GM23338 (cell line): ENCODE measurements at regions not wholly inside any gene's neighbourhood (a gene's known extent, or its start where the extent isn't known, plus 50 kb on each side); places are given as distances from the start of the nearest gene placed in this dataset.

Source experiments
- ATAC-seq: fragments of 200-7000 bp; cut with Tn5 transposase; 3 replicates; pipeline ENCODE4 v1.9.1; 2020
- DNase-seq: peaks from one replicate; pipeline ENCODE4 v3.0.0-alpha.2; 2015; ENCODE audit warnings: low spot score
- H2AFZ ChIP-seq: fragments of 200-600 bp; sonication (generic); 2 replicates; pipeline ENCODE4 v1.8.0; 2016; ENCODE audit warnings: antibody characterized with exemption, mild to moderate bottlenecking, moderate library complexity
- H3F3A ChIP-seq: fragments of 200-600 bp; sonication (generic); replicated peaks from 2 replicates; pipeline ENCODE4 v1.8.0; 2017; ENCODE audit warnings: antibody characterized with exemption, mixed run types, low read depth
- H3K27ac ChIP-seq: fragments of 200-600 bp; sonication (generic); 2 replicates; pipeline ENCODE4 v1.6.1; 2016; ENCODE audit warnings: low read depth
- H3K27me3 ChIP-seq: fragments of 200-600 bp; sonication (generic); 2 replicates; pipeline ENCODE4 v1.8.0; 2016; ENCODE audit warnings: mild to moderate bottlenecking, mixed run types, moderate library complexity; ENCODE audit not compliant: insufficient read depth
- H3K36me3 ChIP-seq: fragments of 200-600 bp; sonication (generic); 2 replicates; pipeline ENCODE4 v1.8.0; 2016; ENCODE audit warnings: mild to moderate bottlenecking; ENCODE audit not compliant: insufficient read depth
- H3K4me1 ChIP-seq: fragments of 200-600 bp; sonication (generic); 2 replicates; pipeline ENCODE4 v1.8.0; 2016; ENCODE audit warnings: mild to moderate bottlenecking, moderate library complexity; ENCODE audit not compliant: insufficient read depth
- H3K4me2 ChIP-seq: fragments of 200-600 bp; sonication (generic); 2 replicates; pipeline ENCODE4 v1.7.1; 2017; ENCODE audit warnings: mixed run types
- H3K4me3 ChIP-seq: fragments of 200-600 bp; sonication (generic); 2 replicates; pipeline ENCODE4 v1.6.1; 2016; ENCODE audit warnings: mixed run types
- H3K79me2 ChIP-seq: fragments of 200-600 bp; sonication (generic); replicated peaks from 2 replicates; pipeline ENCODE4 v1.8.0; 2017; ENCODE audit warnings: mild to moderate bottlenecking; ENCODE audit not compliant: insufficient read depth
- H3K9me2 ChIP-seq: fragments of 200-600 bp; sonication (generic); 2 replicates; pipeline ENCODE4 v1.8.0; 2017; ENCODE audit not compliant: insufficient read depth
- H4K20me1 ChIP-seq: fragments of 200-600 bp; sonication (generic); replicated peaks from 2 replicates; pipeline ENCODE4 v1.8.0; 2017; ENCODE audit warnings: mild to moderate bottlenecking; ENCODE audit not compliant: insufficient read depth
- H3K27ac Mint-ChIP-seq: 2 replicates; pipeline ENCODE4 v1.8.0; 2020; ENCODE audit warnings: inconsistent platforms, mild to moderate bottlenecking, moderate library complexity, mixed read lengths
- H3K27me3 Mint-ChIP-seq: 3 replicates; pipeline ENCODE4 v1.8.0; 2022; ENCODE audit warnings: low read depth, mild to moderate bottlenecking, moderate library complexity, mixed read lengths, inconsistent platforms; ENCODE audit not compliant: insufficient read depth, poor library complexity
- H3K36me3 Mint-ChIP-seq: 3 replicates; pipeline ENCODE4 v1.8.0; 2021; ENCODE audit warnings: low read depth, mild to moderate bottlenecking, inconsistent platforms, moderate library complexity, mixed read lengths
- H3K4me1 Mint-ChIP-seq: 3 replicates; pipeline ENCODE4 v1.8.0; 2020; ENCODE audit warnings: mild to moderate bottlenecking, inconsistent platforms, mixed read lengths
- H3K4me3 Mint-ChIP-seq: 3 replicates; pipeline ENCODE4 v1.8.0; 2021; ENCODE audit warnings: moderate library complexity, mild to moderate bottlenecking, inconsistent platforms, mixed read lengths
- H3K9me3 Mint-ChIP-seq: 3 replicates; pipeline ENCODE4 v1.8.0; 2020; ENCODE audit warnings: moderate library complexity, mild to moderate bottlenecking, inconsistent platforms, mixed read lengths
- CREB1 ChIP-seq: fragments of 250-450 bp; sonication (Bioruptor Pico); IDR thresholded peaks from 2 replicates; pipeline ENCODE4 v1.5.0; 2020; ENCODE audit warnings: low read depth, mild to moderate bottlenecking, moderate library complexity
- EZH2 ChIP-seq: fragments of 200-600 bp; sonication (generic); IDR thresholded peaks from one replicate; pipeline ENCODE4 v1.8.0; 2017; ENCODE audit warnings: antibody characterized with exemption, mild to moderate bottlenecking, low read depth; ENCODE audit not compliant: unreplicated experiment
- EZH2phosphoT487 ChIP-seq: fragments of 200-600 bp; sonication (generic); IDR thresholded peaks from one replicate; pipeline ENCODE4 v1.8.1; 2018; ENCODE audit warnings: antibody characterized with exemption; ENCODE audit not compliant: unreplicated experiment
- JUNB ChIP-seq: IDR thresholded peaks from one replicate; pipeline ENCODE4 v1.6.1; 2016; ENCODE audit warnings: antibody characterized with exemption; ENCODE audit not compliant: unreplicated experiment
- NANOG ChIP-seq: IDR thresholded peaks from 2 replicates; pipeline ENCODE4 v1.6.1; 2016; ENCODE audit warnings: antibody characterized with exemption, borderline replicate concordance
- STAT1 ChIP-seq: IDR thresholded peaks from one replicate; pipeline ENCODE4 v1.6.1; 2016; ENCODE audit warnings: antibody characterized with exemption; ENCODE audit not compliant: unreplicated experiment
- ZNF114 ChIP-seq: fragments of 250-450 bp; sonication (Bioruptor Pico); IDR thresholded peaks from 2 replicates; pipeline ENCODE4 v1.5.0; 2020; ENCODE audit warnings: mild to moderate bottlenecking, moderate library complexity
- ZNF462 ChIP-seq: fragments of 250-450 bp; sonication (Bioruptor Pico); IDR thresholded peaks from 2 replicates; pipeline ENCODE4 v1.5.0; 2020; ENCODE audit warnings: mild to moderate bottlenecking, moderate library complexity
- TF ChIP-seq, protein P1 (sequence below): IDR thresholded peaks from 2 replicates; pipeline ENCODE4 v1.6.1; 2016; ENCODE audit warnings: antibody characterized with exemption
- TF ChIP-seq, protein P2 (sequence below), 2 experiments: fragments of 200-600 bp in 1 of 2; sonication (generic) in 1 of 2; conservative IDR thresholded peaks; 2 replicates each; pipeline versions ENCODE4 v1.5.1 to v1.6.1; 2016 to 2017; ENCODE audit warnings: antibody characterized with exemption in 2 of 2, low read depth in 2 of 2, mild to moderate bottlenecking in 2 of 2, moderate library complexity in 1 of 2
- TF ChIP-seq, protein P3 (sequence below): IDR thresholded peaks from one replicate; pipeline ENCODE4 v1.6.1; 2018; ENCODE audit warnings: antibody characterized with exemption; ENCODE audit not compliant: unreplicated experiment

DNA sequence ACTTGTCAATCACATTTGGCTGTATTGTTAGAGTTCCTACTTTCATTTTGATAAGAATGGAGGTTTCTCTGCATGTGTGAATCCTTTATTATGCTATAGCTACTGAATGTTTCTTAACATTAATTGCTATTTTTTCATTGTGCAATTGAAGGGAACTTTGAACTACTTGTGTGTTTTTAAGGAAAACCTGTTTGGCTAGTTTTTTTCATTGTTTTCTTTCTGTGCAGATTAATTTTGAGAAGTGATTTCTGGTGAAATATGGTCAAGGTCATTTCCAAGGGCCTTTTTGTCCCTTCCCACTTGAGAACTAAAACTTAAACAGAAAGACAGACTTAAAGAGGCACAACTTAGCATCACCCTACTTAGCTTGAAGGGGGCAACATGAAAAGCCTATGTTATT is 1309.2 kb upstream of the WWC1 start:
- Histone ChIP-seq H3K9me2 (no peaks in the 10 kb centered on the region), H4K20me1 (no peaks in the 10 kb centered on the region), H3K27me3 (peaks cover 11% of the 10 kb centered on the region), H2AFZ (no peak overlapping the region), H3K4me2 (peak overlapping the region; percentile 8), H3K4me3 (no peak overlapping the region), H3K79me2 (no peaks in the 10 kb centered on the region), H3K4me1 (peaks cover 44% of the 10 kb centered on the region), H3K27ac (no peak overlapping the region), H3K36me3 (no peaks in the 10 kb centered on the region), H3F3A (no peaks in the 10 kb centered on the region)
- H3K9me3 Mint-ChIP-seq, result no peaks in the 10 kb centered on the region
- peaks cover 10% of the 10 kb centered on the region for H3K27me3 Mint-ChIP-seq
- no peaks in the 10 kb centered on the region; the same call in 2 of the 3 replicates for H3K36me3 Mint-ChIP-seq
- peaks cover 41% of the 10 kb centered on the region for H3K4me1 Mint-ChIP-seq
- TF ChIP-seq JUNB (no peak), ZNF114 (CRISPR knock-in tag) (no peak), STAT1 (no peak), CREB1 (CRISPR knock-in tag) (no peak), ZNF462 (CRISPR knock-in tag) (no peak), NANOG (no peak), EZH2phosphoT487 (no peak), EZH2 (no peak)
- TF ChIP-seq, protein P1, sequence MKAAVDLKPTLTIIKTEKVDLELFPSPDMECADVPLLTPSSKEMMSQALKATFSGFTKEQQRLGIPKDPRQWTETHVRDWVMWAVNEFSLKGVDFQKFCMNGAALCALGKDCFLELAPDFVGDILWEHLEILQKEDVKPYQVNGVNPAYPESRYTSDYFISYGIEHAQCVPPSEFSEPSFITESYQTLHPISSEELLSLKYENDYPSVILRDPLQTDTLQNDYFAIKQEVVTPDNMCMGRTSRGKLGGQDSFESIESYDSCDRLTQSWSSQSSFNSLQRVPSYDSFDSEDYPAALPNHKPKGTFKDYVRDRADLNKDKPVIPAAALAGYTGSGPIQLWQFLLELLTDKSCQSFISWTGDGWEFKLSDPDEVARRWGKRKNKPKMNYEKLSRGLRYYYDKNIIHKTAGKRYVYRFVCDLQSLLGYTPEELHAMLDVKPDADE, result no peak
- TF ChIP-seq, protein P2, sequence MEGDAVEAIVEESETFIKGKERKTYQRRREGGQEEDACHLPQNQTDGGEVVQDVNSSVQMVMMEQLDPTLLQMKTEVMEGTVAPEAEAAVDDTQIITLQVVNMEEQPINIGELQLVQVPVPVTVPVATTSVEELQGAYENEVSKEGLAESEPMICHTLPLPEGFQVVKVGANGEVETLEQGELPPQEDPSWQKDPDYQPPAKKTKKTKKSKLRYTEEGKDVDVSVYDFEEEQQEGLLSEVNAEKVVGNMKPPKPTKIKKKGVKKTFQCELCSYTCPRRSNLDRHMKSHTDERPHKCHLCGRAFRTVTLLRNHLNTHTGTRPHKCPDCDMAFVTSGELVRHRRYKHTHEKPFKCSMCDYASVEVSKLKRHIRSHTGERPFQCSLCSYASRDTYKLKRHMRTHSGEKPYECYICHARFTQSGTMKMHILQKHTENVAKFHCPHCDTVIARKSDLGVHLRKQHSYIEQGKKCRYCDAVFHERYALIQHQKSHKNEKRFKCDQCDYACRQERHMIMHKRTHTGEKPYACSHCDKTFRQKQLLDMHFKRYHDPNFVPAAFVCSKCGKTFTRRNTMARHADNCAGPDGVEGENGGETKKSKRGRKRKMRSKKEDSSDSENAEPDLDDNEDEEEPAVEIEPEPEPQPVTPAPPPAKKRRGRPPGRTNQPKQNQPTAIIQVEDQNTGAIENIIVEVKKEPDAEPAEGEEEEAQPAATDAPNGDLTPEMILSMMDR (conservative IDR thresholded peaks at IDR 0.05; ENCODE audit: low read depth in 2 of 2), result no peak
- TF ChIP-seq, protein P3, sequence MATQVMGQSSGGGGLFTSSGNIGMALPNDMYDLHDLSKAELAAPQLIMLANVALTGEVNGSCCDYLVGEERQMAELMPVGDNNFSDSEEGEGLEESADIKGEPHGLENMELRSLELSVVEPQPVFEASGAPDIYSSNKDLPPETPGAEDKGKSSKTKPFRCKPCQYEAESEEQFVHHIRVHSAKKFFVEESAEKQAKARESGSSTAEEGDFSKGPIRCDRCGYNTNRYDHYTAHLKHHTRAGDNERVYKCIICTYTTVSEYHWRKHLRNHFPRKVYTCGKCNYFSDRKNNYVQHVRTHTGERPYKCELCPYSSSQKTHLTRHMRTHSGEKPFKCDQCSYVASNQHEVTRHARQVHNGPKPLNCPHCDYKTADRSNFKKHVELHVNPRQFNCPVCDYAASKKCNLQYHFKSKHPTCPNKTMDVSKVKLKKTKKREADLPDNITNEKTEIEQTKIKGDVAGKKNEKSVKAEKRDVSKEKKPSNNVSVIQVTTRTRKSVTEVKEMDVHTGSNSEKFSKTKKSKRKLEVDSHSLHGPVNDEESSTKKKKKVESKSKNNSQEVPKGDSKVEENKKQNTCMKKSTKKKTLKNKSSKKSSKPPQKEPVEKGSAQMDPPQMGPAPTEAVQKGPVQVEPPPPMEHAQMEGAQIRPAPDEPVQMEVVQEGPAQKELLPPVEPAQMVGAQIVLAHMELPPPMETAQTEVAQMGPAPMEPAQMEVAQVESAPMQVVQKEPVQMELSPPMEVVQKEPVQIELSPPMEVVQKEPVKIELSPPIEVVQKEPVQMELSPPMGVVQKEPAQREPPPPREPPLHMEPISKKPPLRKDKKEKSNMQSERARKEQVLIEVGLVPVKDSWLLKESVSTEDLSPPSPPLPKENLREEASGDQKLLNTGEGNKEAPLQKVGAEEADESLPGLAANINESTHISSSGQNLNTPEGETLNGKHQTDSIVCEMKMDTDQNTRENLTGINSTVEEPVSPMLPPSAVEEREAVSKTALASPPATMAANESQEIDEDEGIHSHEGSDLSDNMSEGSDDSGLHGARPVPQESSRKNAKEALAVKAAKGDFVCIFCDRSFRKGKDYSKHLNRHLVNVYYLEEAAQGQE, result no peak
- H3K27ac Mint-ChIP-seq, result peak overlapping the region; percentile 33; the same call in 1 of the 2 replicates
- no peak overlapping the region for H3K4me3 Mint-ChIP-seq
- DNase-seq (no peak), ATAC-seq (no peak)
